Panc1 (cell line): ENCODE measurements at regions not wholly inside any gene's neighbourhood (a gene's known extent, or its start where the extent isn't known, plus 50 kb on each side); places are given as distances from the start of the nearest gene placed in this dataset.

Experiments used
- CTCF ChIP-seq: fragments of 450-650 bp; IDR thresholded peaks from 2 replicates; pipeline ENCODE4 v1.5.1; 2017; ENCODE audit warnings: mild to moderate bottlenecking
- TCF7L2 ChIP-seq: IDR thresholded peaks from 2 replicates; pipeline ENCODE4 v1.6.1; 2011; ENCODE audit warnings: mild to moderate bottlenecking, low read depth, low read length, inconsistent platforms

- TF ChIP-seq CTCF: no peak
- TF ChIP-seq TCF7L2: no peak
These were observed 280.7 kb upstream of the MAGI2 start for GRCh38 chr7:79734181-79734580.
